H1 (cell line): ENCODE measurements at regions not wholly inside any gene's neighbourhood (a gene's known extent, or its start where the extent isn't known, plus 50 kb on each side); places are given as distances from the start of the nearest gene placed in this dataset.

Source experiments
- CTCF ChIA-PET: fragments of 300-600 bp; sonication (Branson Sonifier 250); formaldehyde crosslinking; loops from one replicate; lab custom pipeline; 2021; ENCODE audit not compliant: partially characterized antibody; lab: Charles Lee
- POLR2A ChIA-PET: fragments of 300-600 bp; sonication (Branson Sonifier 250); formaldehyde crosslinking; loops from one replicate; lab custom pipeline; 2021; ENCODE audit warnings: inconsistent platforms; ENCODE audit not compliant: partially characterized antibody; lab: Charles Lee
- DNase-seq, 2 experiments: peaks; one replicate each; pipeline versions ENCODE4 v3.0.0 to v3.0.0-alpha.2; 2010 to 2022; ENCODE audit warnings: low spot score in 2 of 2, low read depth in 1 of 2, mixed read lengths in 1 of 2
- FAIRE-seq: peaks from 2 replicates; lab custom pipeline; 2011; peaks lifted over from hg19 to GRCh38; lab: Jason Lieb, UNC
- H2AFZ ChIP-seq: 2 replicates; pipeline ENCODE4 v1.8.1; 2012; ENCODE audit warnings: low read length, inconsistent platforms
- H2AK5ac ChIP-seq: 2 replicates; pipeline ENCODE4 v1.6.1; 2013; ENCODE audit warnings: low read depth, low read length
- H2BK120ac ChIP-seq: replicated peaks from 2 replicates; pipeline ENCODE3; 2013; ENCODE audit warnings: low read depth, low read length, inconsistent platforms
- H2BK12ac ChIP-seq: 2 replicates; pipeline ENCODE4 v1.6.1; 2013; ENCODE audit warnings: low read depth, low read length
- H2BK15ac ChIP-seq: 2 replicates; pipeline ENCODE4 v1.6.1; 2013; ENCODE audit warnings: low read length
- H2BK20ac ChIP-seq: 2 replicates; pipeline ENCODE4 v1.6.1; 2013; ENCODE audit warnings: low read length
- H2BK5ac ChIP-seq: 2 replicates; pipeline ENCODE4 v1.6.1; 2013; ENCODE audit warnings: low read depth, low read length
- H3K14ac ChIP-seq: 2 replicates; pipeline ENCODE4 v1.6.1; 2013; ENCODE audit warnings: inconsistent platforms; ENCODE audit not compliant: insufficient read length
- H3K18ac ChIP-seq: 2 replicates; pipeline ENCODE4 v1.6.1; 2013; ENCODE audit warnings: low read length; ENCODE audit errors: extremely low read depth
- H3K23ac ChIP-seq: 2 replicates; pipeline ENCODE4 v1.6.1; 2013; ENCODE audit warnings: inconsistent platforms; ENCODE audit not compliant: insufficient read length
- H3K23me2 ChIP-seq: 2 replicates; pipeline ENCODE4 v1.6.1; 2013; ENCODE audit warnings: low read depth, low read length
- H3K27ac ChIP-seq: 2 replicates; pipeline ENCODE4 v1.6.1; 2011; ENCODE audit warnings: low read depth, low read length, inconsistent platforms
- H3K27me3 ChIP-seq, 4 experiments: replicated peaks in 1 of 4; 1 replicate in 1 of 4; 2 replicates in 3 of 4; pipeline versions ENCODE4 v1.6.1 to v1.8.1; 2011 to 2013; ENCODE audit warnings: low read length in 3 of 4, mild to moderate bottlenecking in 3 of 4, inconsistent platforms in 2 of 4, mixed read lengths in 2 of 4, moderate library complexity in 1 of 4; ENCODE audit not compliant: control insufficient read depth in 3 of 4, insufficient read depth in 3 of 4; ENCODE audit errors: extremely low read depth in 1 of 4
- H3K36me3 ChIP-seq, 4 experiments: 2 replicates each; pipeline versions ENCODE4 v1.6.1 to v1.8.1; 2011 to 2013; ENCODE audit warnings: mild to moderate bottlenecking in 4 of 4, low read length in 3 of 4, moderate library complexity in 2 of 4, control low read depth in 1 of 4, inconsistent platforms in 1 of 4; ENCODE audit not compliant: insufficient read depth in 4 of 4, control insufficient read depth in 2 of 4
- H3K4ac ChIP-seq: replicated peaks from 2 replicates; pipeline ENCODE3; 2013; ENCODE audit warnings: low read length, low read depth, mixed read lengths, inconsistent platforms; ENCODE audit not compliant: insufficient read length
- H3K4me1 ChIP-seq, 4 experiments: replicated peaks in 1 of 4; 1 replicate in 1 of 4; 2 replicates in 3 of 4; pipeline versions ENCODE4 v1.6.1 to v1.8.1; 2011 to 2013; ENCODE audit warnings: low read length in 3 of 4, inconsistent platforms in 2 of 4, mixed read lengths in 1 of 4; ENCODE audit not compliant: insufficient read depth in 4 of 4, control insufficient read depth in 3 of 4
- H3K4me2 ChIP-seq, 2 experiments: 2 replicates each; pipeline versions ENCODE4 v1.6.1 to v1.8.1; 2011 to 2013; ENCODE audit warnings: low read depth in 2 of 2, low read length in 2 of 2, control low read depth in 1 of 2, inconsistent platforms in 1 of 2, mild to moderate bottlenecking in 1 of 2; ENCODE audit not compliant: insufficient read depth in 1 of 2
- H3K4me3 ChIP-seq, 4 experiments: fragments of 200-600, 300-600 bp in 1 of 4; sonication (generic), shearing (Covaris generic), sonication (Bioruptor Twin) in 1 of 4; 2 replicates each; pipeline versions ENCODE4 v1.5.1 to v1.8.1; 2011 to 2016; ENCODE audit warnings: low read length in 4 of 4, low read depth in 3 of 4, control low read depth in 2 of 4, inconsistent platforms in 2 of 4, mild to moderate bottlenecking in 2 of 4, mixed read lengths in 1 of 4, moderate library complexity in 1 of 4; ENCODE audit not compliant: insufficient read depth in 2 of 4; ENCODE audit errors: extremely low read depth in 1 of 4
- H3K56ac ChIP-seq: replicated peaks from 2 replicates; pipeline ENCODE3; 2013; ENCODE audit warnings: low read depth, mild to moderate bottlenecking, mixed read lengths, low read length, inconsistent platforms; ENCODE audit not compliant: insufficient read length
- H3K79me1 ChIP-seq: 2 replicates; pipeline ENCODE4 v1.6.1; 2013; ENCODE audit warnings: low read depth, low read length, control low read depth
- H3K79me2 ChIP-seq, 2 experiments: 2 replicates each; pipeline versions ENCODE4 v1.6.1 to v1.8.1; 2012 to 2013; ENCODE audit warnings: low read length in 2 of 2, mild to moderate bottlenecking in 2 of 2, inconsistent platforms in 1 of 2; ENCODE audit not compliant: insufficient read depth in 2 of 2, control insufficient read depth in 1 of 2
- H3K9ac ChIP-seq, 4 experiments: replicated peaks in 1 of 4; 1 replicate in 1 of 4; 2 replicates in 3 of 4; pipeline versions ENCODE4 v1.6.1 to v1.8.1; 2011 to 2013; ENCODE audit warnings: low read depth in 3 of 4, low read length in 3 of 4, control low read depth in 2 of 4, mild to moderate bottlenecking in 2 of 4, moderate library complexity in 2 of 4, inconsistent platforms in 1 of 4; ENCODE audit errors: extremely low read depth in 1 of 4
- H3K9me3 ChIP-seq, 2 experiments: 2 replicates each; pipeline versions ENCODE4 v1.6.1 to v1.8.1; 2012 to 2013; ENCODE audit warnings: mild to moderate bottlenecking in 2 of 2, moderate library complexity in 2 of 2, control low read depth in 1 of 2, inconsistent platforms in 1 of 2, low read depth in 1 of 2, low read length in 1 of 2, mixed read lengths in 1 of 2; ENCODE audit not compliant: insufficient read depth in 2 of 2
- H4K20me1 ChIP-seq, 2 experiments: replicated peaks in 1 of 2; 2 replicates each; pipeline versions ENCODE3 to v1.8.1; 2011 to 2013; ENCODE audit warnings: inconsistent platforms in 2 of 2, low read length in 2 of 2, mild to moderate bottlenecking in 1 of 2; ENCODE audit not compliant: insufficient read depth in 2 of 2, control insufficient read depth in 1 of 2
- H4K5ac ChIP-seq: 2 replicates; pipeline ENCODE4 v1.6.1; 2013; ENCODE audit warnings: low read length, low read depth, mixed read lengths, inconsistent platforms; ENCODE audit not compliant: insufficient read length
- H4K8ac ChIP-seq: 2 replicates; pipeline ENCODE4 v1.8.0; 2013; ENCODE audit warnings: mild to moderate bottlenecking, moderate library complexity, low read length, inconsistent platforms; ENCODE audit not compliant: insufficient read depth; ENCODE audit errors: extremely low read depth
- H4K91ac ChIP-seq: replicated peaks from 2 replicates; pipeline ENCODE3; 2013; ENCODE audit warnings: low read length, mixed read lengths, inconsistent platforms; ENCODE audit not compliant: insufficient read length
- BACH1 ChIP-seq: IDR thresholded peaks from 2 replicates; pipeline ENCODE4 v1.6.1; 2012; ENCODE audit warnings: low read length, improper control_type of control experiment
- EGR1 ChIP-seq: IDR thresholded peaks from 2 replicates; pipeline ENCODE4 v1.6.1; 2011; ENCODE audit warnings: low read depth, low read length, borderline replicate concordance
- PHF8 ChIP-seq: fragments of 200-600 bp; sonication (generic); conservative IDR thresholded peaks from 2 replicates; pipeline ENCODE4 v1.7.1; 2012; ENCODE audit warnings: low read depth, mild to moderate bottlenecking, inconsistent platforms, low read length, moderate library complexity
- SIX5 ChIP-seq: IDR thresholded peaks from 2 replicates; pipeline ENCODE4 v1.6.1; 2011; ENCODE audit warnings: mild to moderate bottlenecking, low read depth, low read length
- TAF1 ChIP-seq: IDR thresholded peaks from 2 replicates; pipeline ENCODE4 v1.6.1; 2011; ENCODE audit warnings: mild to moderate bottlenecking, low read depth, low read length
- YY1 ChIP-seq: IDR thresholded peaks from 2 replicates; pipeline ENCODE4 v1.6.1; 2011; ENCODE audit warnings: low read depth, mild to moderate bottlenecking, low read length
- WGBS, 2 experiments: shearing (Covaris generic) in 1 of 2; methylation state at CpG; one replicate each; pipeline versions ENCODE4 v1.1.6 to v1.1.7; 2013 to 2015; ENCODE audit warnings: low lambda C conversion rate in 2 of 2, mixed read lengths in 2 of 2, inconsistent platforms in 1 of 2, low coverage in 1 of 2, missing lambda C conversion rate in 1 of 2; ENCODE audit not compliant: insufficient replicate concordance in 2 of 2, insufficient coverage in 1 of 2, insufficient read length in 1 of 2; ENCODE audit errors: extremely low coverage in 1 of 2, missing lambda C conversion rate in 1 of 2; 5-methylcytosine and 5-hydroxymethylcytosine counted together

DNA sequence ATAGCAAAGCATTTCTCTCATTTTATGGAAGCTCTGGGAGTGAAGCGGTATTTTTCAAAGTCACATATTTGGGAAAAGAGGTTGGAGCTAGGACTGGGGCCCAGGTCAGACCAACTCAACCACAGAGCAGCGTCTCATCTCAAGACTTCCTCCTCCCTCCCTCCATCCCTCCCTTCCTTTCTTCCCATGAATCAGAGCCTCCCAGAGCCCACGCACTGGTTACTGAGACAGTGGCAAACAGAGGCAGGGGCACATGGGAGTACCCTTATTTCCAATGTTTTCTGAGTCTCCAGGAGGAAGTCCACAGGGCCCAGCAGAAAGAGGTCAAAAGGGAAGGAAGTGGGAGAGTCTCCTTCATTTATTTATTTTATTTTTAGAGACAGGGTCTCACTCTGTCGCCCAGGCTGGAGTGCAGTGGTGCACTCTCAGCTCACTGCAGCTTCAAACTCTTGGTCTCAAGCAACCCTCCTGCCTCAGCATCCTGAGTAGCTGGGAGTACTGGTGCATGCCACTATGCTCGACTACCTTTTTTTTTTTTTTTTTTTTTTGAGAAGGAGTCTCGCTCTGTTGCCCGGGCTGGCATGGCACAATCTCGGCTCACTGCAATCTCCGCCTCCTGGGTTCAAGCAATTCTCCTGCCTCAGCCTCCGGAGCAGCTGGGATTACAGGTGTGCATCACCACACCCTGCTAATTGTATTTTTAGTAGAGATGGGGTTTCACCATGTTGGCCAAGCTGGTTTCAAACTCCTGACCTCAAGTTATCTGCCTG is 52.5 kb upstream of the CDKN2AIPNL start:
- TF ChIP-seq PHF8 (no peak), BACH1 (no peak), SIX5 (no peak), TAF1 (no peak), EGR1 (no peak), YY1 (no peak)
- TF ChIP-seq, all 59 proteins: peak for 0
- Histone ChIP-seq H3K23me2 (peaks cover 10% of the 10 kb centered on the region; the same call in 1 of the 2 replicates), H3K79me2 (no peaks in the 10 kb centered on the region), H4K5ac (no peak overlapping the region), H4K8ac (no peak overlapping the region), H3K14ac (no peak overlapping the region), H3K27ac (no peak overlapping the region), H3K79me1 (no peaks in the 10 kb centered on the region), H2BK20ac (no peak overlapping the region), H2BK15ac (no peak overlapping the region), H3K23ac (no peak overlapping the region), H2AK5ac (no peak overlapping the region), H3K36me3 (no peaks in the 10 kb centered on the region), H3K4ac (no peak overlapping the region), H3K56ac (no peak overlapping the region), H3K27me3 (no peaks in the 10 kb centered on the region), H2BK5ac (no peak overlapping the region), H2AFZ (no peak overlapping the region), H2BK12ac (no peak overlapping the region), H4K91ac (no peak overlapping the region), H3K18ac (no peak overlapping the region), H3K9me3 (no peaks in the 10 kb centered on the region), H3K4me1 (peaks cover 2 to 21% (median 5%) of the 10 kb centered on the region in 4 experiments), H3K9ac (no peak overlapping the region), H4K20me1 (no peaks in the 10 kb centered on the region), H3K4me2 (no peak overlapping the region), H2BK120ac (no peak overlapping the region), H3K4me3 (no peak overlapping the region)
- no peak for FAIRE-seq
- POLR2A ChIA-PET, result interaction anchor here (0.9 to 5.3 kb wide), 7 partner anchors 12 to 69 kb away, joined by 3 to 57 read pairs (median 14); partner anchors contain the start of gene JADE2
- CTCF ChIA-PET, result interaction anchor here (0.6 to 5.1 kb wide), 17 partner anchors 8 to 255 kb away, joined by 3 to 36 read pairs (median 5); partner anchors contain the start of genes CDKN2AIPNL and JADE2
- no peak for DNase-seq
- 83% methylated on average over 7 of the region's 10 CpGs; no CpG with 5 or more reads in 1 of the 2 experiments for WGBS, 2 experiments
